GM12874 (cell line): ENCODE measurements at regions not wholly inside any gene's neighbourhood (a gene's known extent, or its start where the extent isn't known, plus 50 kb on each side); places are given as distances from the start of the nearest gene placed in this dataset.

ENCODE experiments used
- CTCF ChIP-seq: IDR thresholded peaks from 2 replicates; pipeline ENCODE4 v1.5.1; 2011; ENCODE audit warnings: low read depth, mild to moderate bottlenecking, control low read depth, low read length, moderate library complexity; ENCODE audit not compliant: insufficient read depth

GRCh38 chr10:78394047-78394446, 360.4 kb downstream of the RPS24 start:
- no peak for TF ChIP-seq CTCF

- no peak for TF ChIP-seq CTCF
Observed at GRCh38 chr10:78395162-78395561, 361.5 kb downstream of the RPS24 start.

- TF ChIP-seq CTCF, result no peak
Observed at GRCh38 chr10:78396754-78397153, 363.1 kb downstream of the RPS24 start.

GRCh38 chr10:78397786-78398185, 364.1 kb downstream of the RPS24 start:
- TF ChIP-seq CTCF, result no peak

GRCh38 chr10:78398382-78398781, 364.7 kb downstream of the RPS24 start:
- no peak for TF ChIP-seq CTCF

GRCh38 chr10:78401624-78402367, 368.1 kb downstream of the RPS24 start:
- TF ChIP-seq CTCF, result no peak

GRCh38 chr10:78402591-78402990, 368.9 kb downstream of the RPS24 start:
- no peak for TF ChIP-seq CTCF
